ENCODE measurements at regions not wholly inside any gene's neighbourhood (a gene's known extent, or its start where the extent isn't known, plus 50 kb on each side); places are given as distances from the start of the nearest gene placed in this dataset.
A peak's percentile ranks its signal among the peaks of the same experiment; 100 is the strongest.

DNA sequence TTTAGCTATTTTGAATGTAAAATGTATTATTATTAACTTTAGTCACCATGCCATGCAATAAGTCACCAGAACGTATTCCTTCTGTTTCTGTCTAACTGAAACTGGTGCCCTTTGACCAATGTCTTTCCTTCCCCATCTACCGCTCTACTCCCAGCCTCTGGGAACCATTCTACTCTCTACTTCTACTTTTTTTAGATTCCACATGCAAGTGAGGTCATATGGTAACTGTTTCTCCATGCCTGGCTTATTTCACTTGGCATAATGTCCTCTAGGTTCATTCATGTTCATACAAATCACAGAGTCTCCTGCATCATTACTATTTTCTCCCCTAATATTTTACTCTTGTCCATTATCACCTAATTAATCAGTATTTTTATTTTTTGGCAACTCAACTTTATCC lies 160.1 kb downstream of the TMX1 start:
- no peak for DNase-seq

DNA sequence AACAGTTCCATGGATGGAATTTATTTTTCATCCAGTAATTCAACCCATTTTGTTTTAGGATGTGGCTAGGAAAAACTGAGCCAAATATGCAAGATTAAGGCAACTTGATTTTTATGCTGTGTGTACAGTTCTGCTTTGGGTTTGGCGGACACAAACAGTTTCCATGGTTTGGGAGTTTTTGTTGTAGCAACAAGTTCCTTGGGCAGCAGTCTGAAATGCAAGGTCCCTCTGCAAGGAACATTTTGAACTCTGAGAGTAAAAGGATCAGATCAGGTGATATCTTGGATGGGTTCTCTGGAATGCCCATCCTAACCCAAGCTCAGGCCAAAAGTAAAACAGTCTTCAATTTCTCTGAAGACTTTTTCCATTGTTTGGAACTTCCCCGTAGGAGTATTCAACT lies 161.2 kb downstream of the TMX1 start:
- DNase-seq, result no peak

DNA sequence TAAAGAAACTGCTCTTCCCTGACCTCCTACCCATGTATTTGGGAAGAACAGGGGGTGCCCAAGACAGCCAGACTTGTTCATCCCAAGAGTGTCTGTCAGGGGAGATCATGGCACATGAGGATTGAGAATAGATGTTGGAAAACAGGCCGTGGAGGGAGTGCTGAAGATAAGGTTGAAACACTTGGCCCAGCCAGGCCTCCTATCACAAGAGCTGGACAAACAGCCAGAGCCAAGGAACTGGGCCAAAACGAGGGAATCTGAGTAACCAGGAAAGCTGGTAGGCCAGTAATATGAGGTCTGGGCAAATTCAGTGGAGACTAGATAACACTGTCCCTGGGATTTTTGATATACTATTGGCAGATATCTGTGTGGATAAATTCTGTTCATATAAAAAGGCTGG lies 161.7 kb downstream of the TMX1 start:
- no peak for DNase-seq

DNA sequence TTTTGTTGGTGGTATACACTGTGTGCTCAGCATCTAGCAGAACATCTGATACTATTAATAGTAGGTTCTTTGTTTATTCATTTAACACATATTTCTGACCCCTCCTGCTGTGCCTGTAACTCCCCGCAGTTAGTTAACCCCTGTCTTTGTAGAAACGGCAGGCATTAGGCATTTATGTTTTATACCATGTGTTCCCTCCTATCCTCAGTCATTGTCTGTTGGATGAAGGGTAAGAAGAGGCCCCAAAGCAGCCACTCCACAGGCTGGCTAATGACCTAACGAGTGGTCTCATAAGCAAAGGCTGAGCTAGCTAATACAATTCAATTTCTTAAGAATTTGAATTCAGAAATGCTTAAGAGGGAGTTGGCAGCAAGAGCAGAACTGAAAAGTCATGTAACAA lies 170.8 kb downstream of the TMX1 start:
- DNase-seq, result no peak

DNA sequence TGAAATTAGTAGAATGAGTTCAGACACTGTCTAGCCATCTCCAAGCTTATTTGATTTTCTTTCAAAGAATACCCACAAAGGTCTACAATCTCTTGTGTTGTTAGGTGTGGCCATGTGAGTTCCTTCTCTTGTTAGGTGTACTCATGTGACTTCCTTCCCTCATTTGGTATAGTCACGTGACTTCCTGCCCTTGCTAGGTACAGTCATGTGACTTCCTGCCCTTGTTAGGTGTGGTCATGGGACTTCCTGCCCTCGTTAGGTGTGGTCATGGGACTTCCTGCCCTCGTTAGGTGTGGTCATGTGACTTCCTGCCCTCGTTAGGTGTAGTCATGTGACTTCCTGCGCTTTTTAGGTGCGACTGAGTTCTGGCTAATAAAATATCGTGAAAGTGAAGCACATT lies 179.6 kb downstream of the TMX1 start:
- peak; percentile 10 for DNase-seq

DNA sequence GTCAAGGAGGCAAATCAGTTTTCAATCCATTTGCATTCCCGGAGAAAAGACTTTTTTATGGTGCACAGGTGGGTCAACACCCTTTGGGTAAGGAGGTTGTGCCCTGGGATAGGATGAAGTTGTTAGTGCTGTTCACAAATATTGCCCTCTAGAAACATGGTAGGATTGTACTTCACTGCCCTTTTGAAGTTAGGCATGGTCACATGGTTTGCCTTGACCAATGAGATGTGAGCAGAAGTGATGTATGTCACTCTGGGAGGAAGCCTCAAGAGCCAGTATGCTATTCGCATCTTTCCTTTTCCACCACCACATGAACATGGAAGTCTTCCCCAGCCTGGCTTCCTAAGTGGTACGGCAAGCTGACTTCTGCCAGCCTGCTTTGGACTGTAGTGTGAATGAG lies 182.7 kb downstream of the TMX1 start:
- DNase-seq, result no peak

DNA sequence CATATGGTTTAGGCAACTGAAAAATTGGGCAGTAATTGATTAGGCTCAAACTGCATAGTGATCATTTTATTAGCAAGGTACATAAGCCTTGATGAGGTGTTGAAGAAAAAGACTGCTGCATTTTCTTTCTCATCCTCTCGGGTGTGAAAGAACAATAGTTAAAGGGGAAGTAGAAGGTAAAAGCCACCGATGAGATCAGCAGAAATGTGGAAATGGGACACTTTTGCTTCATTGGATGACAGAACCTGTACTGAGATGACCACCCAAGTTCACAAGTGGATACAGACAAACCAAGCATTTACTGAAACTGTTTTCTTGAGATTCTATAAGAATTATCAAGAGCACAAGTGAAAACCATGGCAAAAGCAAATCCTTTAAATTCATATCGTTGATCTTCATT lies 184.0 kb downstream of the TMX1 start:
- no peak for DNase-seq

DNA sequence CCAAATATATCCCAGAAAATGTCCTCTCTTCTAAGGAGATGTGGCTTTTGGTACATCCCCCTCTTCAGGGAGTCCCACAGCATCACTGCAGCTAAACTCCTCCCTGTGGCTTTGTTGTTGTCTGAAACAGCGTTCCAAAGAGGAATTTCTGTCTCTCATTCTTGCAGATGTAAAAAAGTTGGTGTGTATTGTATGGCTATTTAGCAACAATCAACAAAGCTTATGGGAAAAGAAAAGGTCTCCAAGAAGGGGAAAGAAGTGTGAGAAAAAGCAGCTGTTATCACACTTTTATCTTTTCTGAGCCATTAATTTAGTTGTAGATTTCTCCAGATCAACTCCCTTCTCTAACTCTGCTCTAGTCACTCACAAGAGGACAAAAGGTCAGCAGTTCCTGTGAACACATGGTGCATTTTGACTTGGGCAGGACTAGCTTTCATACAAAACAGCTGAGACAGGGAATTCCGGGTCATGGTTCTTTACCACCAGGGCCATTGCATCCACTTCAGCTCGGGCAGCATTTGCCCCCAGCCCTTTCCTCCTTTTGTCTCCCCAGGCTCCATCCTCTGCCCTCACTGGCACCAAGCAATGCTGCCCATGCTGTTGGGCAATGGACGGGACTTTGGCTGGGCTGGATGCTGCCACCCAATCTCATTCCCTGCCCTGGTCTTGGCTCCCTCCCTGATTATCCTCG lies 184.7 kb downstream of the TMX1 start:
- DNase-seq, result no peak

DNA sequence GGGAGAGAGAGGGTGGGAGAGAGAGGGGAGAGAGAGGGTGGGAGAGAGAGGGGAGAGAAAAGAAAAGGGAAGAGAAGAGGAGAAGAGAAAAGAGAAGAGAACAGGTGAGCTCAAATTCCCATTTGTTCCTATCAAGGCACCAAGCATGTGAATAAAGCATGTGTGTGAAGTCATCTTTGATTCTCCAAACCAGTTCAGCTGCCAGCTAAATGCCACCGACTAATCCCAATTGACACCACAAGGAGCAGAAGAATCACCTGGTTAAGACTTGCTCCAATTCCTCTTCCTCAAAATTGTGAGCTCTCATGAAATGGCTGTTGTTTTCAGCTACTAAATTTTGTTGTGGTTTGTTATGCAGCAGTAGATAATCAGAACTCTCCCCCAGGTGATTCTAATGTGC lies 188.9 kb downstream of the TMX1 start:
- DNase-seq, result no peak

DNA sequence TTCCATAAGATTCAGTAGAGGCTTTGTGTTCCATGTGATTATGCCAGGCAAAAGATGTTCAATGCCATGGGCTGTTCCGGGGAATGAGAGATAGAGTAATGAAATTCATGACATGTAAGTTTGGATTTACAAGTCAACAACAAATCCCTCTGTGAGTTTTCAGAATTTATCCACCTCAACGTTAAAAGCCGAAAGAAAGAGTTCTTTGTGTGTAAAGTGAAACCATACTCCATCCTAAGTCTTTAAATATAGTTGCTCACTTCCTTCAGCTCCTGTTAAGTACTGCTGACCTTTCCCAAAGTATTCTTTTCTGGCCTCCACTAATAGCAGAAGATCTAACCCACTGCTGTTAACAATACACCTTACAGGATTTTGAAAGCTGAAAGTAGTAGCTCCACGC lies 190.0 kb downstream of the TMX1 start:
- no peak for DNase-seq

DNA sequence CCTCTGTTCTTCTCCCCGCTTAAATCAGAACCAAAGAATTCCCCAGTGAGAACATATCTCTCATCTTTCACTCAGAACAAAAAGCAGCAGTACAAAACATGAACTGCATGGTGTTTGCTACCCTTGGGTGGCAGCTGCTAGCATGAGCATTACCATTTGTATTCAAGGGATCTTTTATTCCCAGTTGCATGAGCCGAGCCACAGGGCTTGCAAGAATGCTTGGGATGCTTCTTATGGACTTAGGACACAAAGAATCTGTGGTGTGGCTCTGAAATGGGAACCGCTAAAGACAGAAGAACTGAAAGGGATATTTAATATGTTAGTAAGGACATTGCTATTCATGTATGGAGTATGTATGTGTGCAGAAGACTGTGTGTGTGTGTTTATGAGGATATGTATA lies 190.6 kb downstream of the TMX1 start:
- no peak for DNase-seq

DNA sequence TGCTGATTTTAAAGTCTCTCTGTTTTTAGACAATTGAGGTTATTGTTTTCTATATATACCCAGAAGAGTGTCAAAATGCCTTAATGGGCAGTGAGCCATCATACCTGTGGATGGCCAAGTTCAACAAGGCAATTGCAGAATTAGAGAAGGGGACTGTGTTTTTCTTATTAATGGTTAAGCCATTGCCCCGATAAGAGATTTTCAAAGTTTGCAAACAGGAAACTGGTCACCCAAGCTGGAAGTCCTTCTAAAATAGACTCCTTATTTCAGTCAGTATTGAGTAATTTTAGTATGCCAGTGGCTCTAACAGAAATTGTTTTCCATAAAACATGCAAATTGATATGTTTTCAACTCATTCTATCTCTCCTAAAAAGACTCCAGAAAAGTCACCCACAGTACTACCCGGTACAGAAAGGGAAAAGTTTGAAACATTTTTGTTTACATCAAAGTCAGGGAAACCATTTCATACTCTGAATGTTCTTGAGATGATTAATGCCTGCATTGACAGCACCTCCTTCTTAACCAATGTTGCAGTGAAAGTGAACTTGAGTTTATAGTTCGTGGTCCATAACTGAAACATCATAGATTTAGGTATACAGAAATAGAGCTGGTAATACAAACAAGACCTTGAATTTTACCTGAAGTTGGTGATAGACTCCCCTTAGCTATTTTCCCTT lies 191.1 kb downstream of the TMX1 start:
- DNase-seq, result no peak

DNA sequence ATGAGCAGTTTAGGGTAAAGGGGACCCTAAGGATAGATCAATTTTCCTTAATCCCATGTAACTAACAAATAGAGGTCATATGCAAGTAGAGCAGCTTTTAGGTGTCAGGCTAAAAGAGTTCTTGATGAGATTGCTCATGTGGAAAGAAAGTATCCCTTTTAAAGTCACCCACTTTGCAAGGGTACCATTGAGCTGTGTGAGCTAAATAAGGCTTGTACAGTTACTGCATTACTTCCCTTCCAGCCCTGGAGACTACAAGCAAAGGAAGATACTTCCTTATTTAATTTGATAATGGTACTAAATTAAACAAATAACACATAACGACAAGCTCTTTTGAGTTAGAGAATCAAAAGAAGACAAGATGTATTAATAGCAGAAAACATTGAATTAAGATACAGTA lies 191.7 kb downstream of the TMX1 start:
- no peak for DNase-seq

DNA sequence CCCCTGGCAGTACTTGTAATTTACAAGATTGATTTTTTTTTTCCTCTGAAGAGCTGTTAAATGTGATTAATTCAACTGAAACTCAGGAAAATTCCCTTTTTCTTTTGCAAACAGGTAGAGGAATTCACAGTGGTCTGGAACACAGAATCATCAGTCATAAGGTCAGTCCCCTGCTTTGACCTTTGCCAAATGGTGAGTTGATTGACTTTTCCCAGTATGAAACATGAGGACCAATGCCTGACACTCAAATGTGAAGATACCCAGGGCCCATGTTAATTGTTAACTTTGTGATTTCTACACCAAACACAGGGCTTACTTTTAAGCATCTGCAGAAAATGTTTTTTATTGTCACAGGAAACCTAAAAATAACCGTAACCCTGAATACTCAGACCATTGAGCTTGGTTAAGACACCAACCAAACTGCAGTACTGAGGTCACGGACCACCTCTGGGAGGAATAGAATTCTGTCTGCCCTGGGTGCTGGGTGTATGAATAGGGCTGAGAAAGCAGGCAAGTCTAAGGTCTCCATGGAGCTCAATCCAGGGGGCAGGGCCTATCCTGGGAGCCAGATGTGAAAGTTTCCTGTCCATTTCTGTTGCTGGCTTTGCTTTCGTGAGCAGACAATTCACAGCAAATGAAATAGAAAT lies 192.4 kb downstream of the TMX1 start:
- no peak for DNase-seq

DNA sequence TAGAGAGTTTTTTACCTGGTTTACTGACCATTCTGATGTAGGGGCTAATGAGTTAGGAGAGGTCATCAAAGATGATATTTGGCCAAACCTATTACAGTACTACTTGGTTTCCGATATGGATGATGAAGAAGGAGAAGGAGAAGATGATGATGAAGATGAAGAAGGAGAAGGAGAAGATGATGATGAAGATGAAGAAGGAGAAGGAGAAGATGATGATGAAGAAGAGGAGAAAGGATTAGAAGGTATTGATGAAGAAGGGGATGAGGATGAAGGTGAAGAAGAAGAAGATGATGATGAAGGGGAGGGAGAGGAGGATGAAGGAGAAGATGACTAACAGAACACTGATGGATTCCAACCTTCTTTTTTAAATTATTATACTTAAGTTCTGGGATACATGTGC lies 196.6 kb downstream of the TMX1 start:
- DNase-seq, result no peak

DNA sequence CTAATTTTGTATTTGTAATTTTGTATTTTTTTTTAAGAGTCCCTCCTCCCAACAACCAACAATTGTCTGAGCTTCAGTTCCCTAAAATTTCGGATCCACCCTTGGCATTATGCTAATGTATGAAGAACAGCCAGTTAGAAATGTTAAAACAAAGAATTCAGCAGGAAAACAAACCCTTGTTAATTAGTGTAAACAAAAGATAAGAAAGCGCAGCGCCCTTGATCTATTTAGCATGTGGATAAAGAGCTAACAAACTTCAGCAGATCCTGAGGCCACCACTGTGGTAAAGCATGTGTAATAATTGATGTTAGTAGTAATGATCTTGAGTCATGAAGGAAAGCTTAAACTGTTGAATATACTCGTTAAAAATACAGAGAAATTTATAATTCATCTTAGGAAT lies 199.8 kb downstream of the TMX1 start:
- no peak for DNase-seq

DNA sequence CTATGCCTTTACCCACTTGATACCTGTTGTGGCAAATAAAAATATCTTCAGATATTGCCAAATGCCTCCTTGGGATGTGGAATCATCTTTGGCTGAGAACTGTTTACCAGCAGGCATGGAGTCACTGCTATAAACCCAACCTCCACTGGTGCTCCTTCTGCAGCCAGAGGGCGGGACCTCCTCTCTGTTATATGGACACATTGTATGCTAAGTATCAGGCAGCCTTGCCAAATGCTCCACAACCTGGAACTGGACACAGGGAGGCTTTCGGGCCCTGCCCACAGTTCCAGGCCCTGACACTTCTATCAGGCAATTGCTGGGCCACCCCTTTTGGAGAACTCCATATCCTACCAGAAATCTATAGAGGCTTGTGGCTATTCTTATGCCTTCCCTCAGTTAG lies 201.0 kb downstream of the TMX1 start:
- no peak for DNase-seq

DNA sequence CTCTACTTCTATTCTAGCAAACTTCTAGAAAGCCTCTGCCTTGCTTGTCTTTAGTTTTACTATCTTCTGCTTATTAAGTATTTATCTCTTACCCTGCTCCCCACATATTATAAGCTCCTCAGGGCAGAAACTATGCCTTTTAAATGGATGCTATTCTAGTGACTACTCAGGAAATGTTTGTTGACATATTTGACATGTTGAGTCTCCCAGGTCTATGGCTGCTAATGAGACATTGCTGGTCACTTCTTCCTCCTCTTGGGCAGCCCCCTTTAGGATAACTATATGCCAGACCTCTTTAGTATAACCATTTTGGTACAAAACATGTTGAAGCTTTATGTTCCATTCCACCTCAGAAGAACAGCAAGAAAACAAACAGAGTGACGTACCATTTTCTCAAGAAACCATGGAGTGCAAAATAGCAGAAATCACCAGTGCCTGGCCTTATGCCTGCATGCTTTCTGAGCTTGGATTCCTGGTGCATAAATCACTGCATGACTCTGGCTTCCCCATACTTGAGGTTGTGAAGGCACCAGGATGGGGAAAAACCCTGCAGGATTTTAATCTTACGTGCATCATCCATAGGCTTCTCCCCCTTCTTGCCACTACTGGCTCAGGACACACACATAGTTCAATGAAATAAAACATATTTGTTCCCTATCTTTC lies 202.6 kb downstream of the TMX1 start:
- no peak for DNase-seq

DNA sequence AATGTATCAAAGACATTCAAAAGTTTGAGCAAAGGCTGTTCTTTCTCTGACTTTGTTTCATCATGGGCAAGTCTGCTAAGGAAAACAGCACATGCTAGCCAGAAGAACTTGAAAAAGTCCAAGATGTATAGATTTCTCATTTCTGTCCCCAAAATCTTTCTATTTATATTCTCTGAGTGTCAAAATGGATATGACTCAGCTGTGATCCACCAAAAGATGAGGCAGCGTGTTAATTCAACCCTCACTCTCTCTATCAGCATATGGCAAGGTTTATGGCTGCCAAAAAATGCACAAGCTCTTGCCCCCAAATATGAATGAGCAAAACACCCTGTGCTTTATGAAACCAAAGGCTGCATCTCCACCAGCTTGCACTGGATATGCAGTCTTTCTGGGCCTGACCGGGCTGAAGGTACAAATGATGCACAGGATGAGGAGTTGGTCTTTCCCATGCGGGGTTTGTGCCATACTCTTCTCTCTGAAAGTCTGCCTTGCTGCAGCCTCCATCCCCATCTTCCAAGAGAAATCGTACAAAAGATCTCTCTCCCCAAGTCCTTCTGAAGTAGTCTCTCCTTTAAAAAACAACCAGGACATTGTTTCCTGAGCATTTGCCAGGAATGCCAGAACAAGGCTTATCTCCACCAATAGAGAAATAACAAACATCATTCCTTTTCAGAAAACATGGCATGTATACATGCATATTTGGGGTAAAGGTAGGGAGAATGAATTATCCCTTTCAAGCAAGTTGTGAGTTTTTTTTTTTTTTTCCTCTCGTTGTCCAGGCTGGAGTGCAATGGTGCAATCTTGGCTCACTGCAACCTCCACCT lies 203.4 kb downstream of the TMX1 start:
- DNase-seq, result no peak

DNA sequence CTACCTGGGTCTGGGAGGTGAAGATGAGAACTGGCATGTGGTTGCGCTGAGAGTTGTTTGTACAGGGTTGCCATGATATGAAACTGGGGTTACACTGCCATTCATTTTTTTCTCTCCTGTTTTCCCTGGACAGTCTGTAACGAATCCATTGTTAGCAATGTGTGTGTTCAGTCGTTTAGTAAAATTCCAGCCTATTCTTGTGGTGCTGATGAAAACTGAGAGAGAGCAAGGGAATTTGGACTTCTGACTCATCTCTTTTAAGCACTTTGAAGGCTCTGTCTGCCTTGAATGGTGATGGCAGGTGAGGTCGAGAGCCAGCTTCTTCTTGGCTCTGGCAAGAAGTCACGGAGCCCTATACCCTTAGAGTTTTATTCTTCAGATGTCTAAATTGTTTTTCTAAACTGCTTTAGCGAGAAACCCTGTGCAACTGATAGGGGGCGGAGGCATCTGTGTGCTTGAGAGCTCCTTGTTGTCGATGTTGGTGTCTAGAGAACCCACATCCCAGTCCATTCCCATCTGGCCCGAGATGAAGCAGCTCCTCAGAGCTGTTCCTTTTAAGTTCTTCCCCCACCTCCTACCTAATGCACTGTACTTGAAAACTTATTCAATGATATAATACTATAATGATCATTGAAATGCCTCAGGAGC lies 204.4 kb downstream of the TMX1 start:
- DNase-seq, result no peak

DNA sequence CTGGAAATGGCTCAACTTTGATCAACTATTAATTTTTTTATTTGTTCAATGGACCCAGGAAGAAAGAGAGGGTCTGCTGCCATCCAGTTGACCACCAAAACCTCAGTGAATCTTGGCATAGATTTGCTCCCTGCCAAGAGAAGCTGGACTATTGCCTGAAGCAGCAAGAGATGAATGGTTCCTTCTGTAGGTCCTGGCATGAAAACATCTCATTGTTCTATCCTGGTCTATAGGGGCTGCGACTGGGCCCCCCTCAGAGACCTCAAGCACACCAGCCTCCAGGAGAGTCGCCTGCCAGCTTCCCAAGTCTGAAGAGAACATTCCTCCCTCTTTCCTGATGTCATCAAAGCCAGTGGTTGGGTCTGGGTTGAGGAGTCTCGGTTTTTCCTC lies 204.9 kb downstream of the TMX1 start:
- DNase-seq, result no peak

DNA sequence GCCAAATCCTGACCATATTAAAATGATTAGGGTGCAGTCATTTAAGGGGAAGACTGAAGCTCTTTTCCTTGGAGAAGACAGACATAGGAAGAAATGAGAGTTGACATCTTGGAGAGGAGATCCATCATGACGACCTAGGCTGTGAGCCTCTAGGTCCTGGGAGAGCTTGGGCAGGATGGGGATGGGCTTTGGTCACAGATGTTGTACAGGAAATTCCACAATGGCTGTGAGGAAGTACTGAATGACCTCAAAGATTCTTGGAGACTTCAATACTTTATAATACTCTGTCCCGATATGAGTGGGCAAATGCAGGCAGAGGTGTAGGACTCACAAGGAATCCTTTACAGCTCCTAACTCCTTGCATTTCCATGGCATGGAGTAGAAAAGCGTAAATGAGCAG lies 204.9 kb upstream of the FRMD6 start:
- DNase-seq, result no peak

DNA sequence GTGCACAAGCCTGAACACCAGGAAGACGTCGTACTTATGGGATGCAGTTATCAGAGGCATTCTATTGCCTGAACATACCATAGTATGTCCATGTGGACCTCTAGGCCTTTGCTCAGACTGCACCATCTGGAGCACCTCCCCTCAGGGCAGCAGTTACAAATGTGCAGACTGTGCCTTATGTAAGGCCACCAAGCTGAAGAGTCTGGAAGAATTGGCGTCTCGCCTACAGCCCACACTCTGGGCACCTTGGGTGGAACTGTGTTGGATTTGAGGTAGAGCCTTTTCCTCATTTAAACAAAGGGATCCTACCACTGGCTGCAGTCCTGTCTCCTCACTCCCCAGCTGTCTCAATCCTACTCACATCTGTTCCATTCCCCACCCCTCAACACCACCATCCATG lies 204.3 kb upstream of the FRMD6 start:
- no peak for DNase-seq

Measured in T-helper 9 cell (primary cell).